ENCODE measurements at regions not wholly inside any gene's neighbourhood (a gene's known extent, or its start where the extent isn't known, plus 50 kb on each side); places are given as distances from the start of the nearest gene placed in this dataset.

GRCh38 chr12:5096241-5096924, 52.7 kb downstream of the KCNA5 start:
- Histone ChIP-seq H3K27ac (ENCODE audit: extremely low read depth, low read depth, low read length) (no peak overlapping the region), H3K4me1 (ENCODE audit: control insufficient read depth, insufficient read depth, low read length) (no peaks in the 10 kb centered on the region), H3K4me3 (ENCODE audit: low read depth, low read length) (no peak overlapping the region), H3K36me3 (ENCODE audit: control insufficient read depth in 2 of 2, insufficient read depth in 1 of 2, low read length in 2 of 2) (no peaks in the 10 kb centered on the region), H3K9me3 (ENCODE audit: control insufficient read depth, insufficient read depth, low read depth, low read length) (no peaks in the 10 kb centered on the region)
- TF ChIP-seq GLIS2 (tag by site-specific recombination; IDR thresholded peaks at IDR 0.05) (no peak), ZNF654 (tag by site-specific recombination; IDR thresholded peaks at IDR 0.05; ENCODE audit: low read depth) (0 out of 2 replicates have a peak, but pooled peaks have one; percentile 4)
- ChIA-PET CTCF (interaction anchor here (0.6 to 1.0 kb wide), 3 partner anchors 90 to 702 kb away, joined by 3 read pairs; no protein-coding TSS in a partner anchor), POLR2A (no interaction called here)

GRCh38 chr12:5097786-5098185, 54.1 kb downstream of the KCNA5 start:
- Histone ChIP-seq H3K4me1 (ENCODE audit: control insufficient read depth, insufficient read depth, low read length) (no peaks in the 10 kb centered on the region), H3K9me3 (ENCODE audit: control insufficient read depth, insufficient read depth, low read depth, low read length) (no peaks in the 10 kb centered on the region), H3K27ac (ENCODE audit: extremely low read depth, low read depth, low read length) (no peak overlapping the region), H3K4me3 (ENCODE audit: low read depth, low read length) (no peak overlapping the region), H3K36me3 (ENCODE audit: control insufficient read depth in 2 of 2, insufficient read depth in 1 of 2, low read length in 2 of 2) (no peaks in the 10 kb centered on the region)
- POLR2A ChIA-PET: no interaction called here
- TF ChIP-seq GLI2 (tag by site-specific recombination; IDR thresholded peaks at IDR 0.05; ENCODE audit: borderline replicate concordance, low read depth): no peak
- TF ChIP-seq KLF9 (tag by site-specific recombination; IDR thresholded peaks at IDR 0.05; ENCODE audit: low read depth): no peak
- no peak for TF ChIP-seq ZNF645 (tag by site-specific recombination; IDR thresholded peaks at IDR 0.05)
- TF ChIP-seq ZEB2 (tag by site-specific recombination; IDR thresholded peaks at IDR 0.05): no peak
- TF ChIP-seq ZSCAN5A (tag by site-specific recombination; IDR thresholded peaks at IDR 0.05): no peak
- TF ChIP-seq ZNF266 (tag by site-specific recombination; IDR thresholded peaks at IDR 0.05; ENCODE audit: low read depth): no peak
- no peak for TF ChIP-seq ZSCAN16 (tag by site-specific recombination; IDR thresholded peaks at IDR 0.05)
- no peak for TF ChIP-seq ZNF626 (tag by site-specific recombination; IDR thresholded peaks at IDR 0.05)
- TF ChIP-seq ZNF580 (tag by site-specific recombination; IDR thresholded peaks at IDR 0.05): no peak
- no peak for TF ChIP-seq ZNF558 (tag by site-specific recombination; IDR thresholded peaks at IDR 0.05)
- TF ChIP-seq ZBTB49 (tag by site-specific recombination; IDR thresholded peaks at IDR 0.05; ENCODE audit: low read depth): no peak
- no peak for TF ChIP-seq ZNF280D (tag by site-specific recombination; IDR thresholded peaks at IDR 0.05)
- no peak for TF ChIP-seq ZNF112 (tag by site-specific recombination; IDR thresholded peaks at IDR 0.05)
- TF ChIP-seq KLF10 (tag by site-specific recombination; IDR thresholded peaks at IDR 0.05): no peak
- TF ChIP-seq ZNF521 (tag by site-specific recombination; IDR thresholded peaks at IDR 0.05): no peak
- no peak for TF ChIP-seq CTCF (tag by site-specific recombination; IDR thresholded peaks at IDR 0.05)
- TF ChIP-seq ZNF544 (tag by site-specific recombination; IDR thresholded peaks at IDR 0.05): no peak
- no peak for TF ChIP-seq ZNF10 (tag by site-specific recombination; IDR thresholded peaks at IDR 0.05)
- no peak for TF ChIP-seq ZBTB8A (tag by site-specific recombination; IDR thresholded peaks at IDR 0.05)
- no peak for TF ChIP-seq ZNF677 (tag by site-specific recombination; IDR thresholded peaks at IDR 0.05)
- CTCF ChIA-PET: interaction anchor here (0.6 to 1.8 kb wide), 3 partner anchors 14 to 93 kb away, joined by 3 to 7 read pairs (median 4); no protein-coding TSS in a partner anchor
